HG02870 (cell line): ENCODE measurements at regions not wholly inside any gene's neighbourhood (a gene's known extent, or its start where the extent isn't known, plus 50 kb on each side); places are given as distances from the start of the nearest gene placed in this dataset.
"Not testable (repeated sequence)": the region's sequence is repeated elsewhere in the genome, so short reads cannot be mapped to it uniquely, and the experiment has no call there.

ENCODE experiments used
- ATAC-seq: cut with Tn5 transposase; IDR thresholded peaks from one replicate; pipeline ENCODE4 v1.9.1; 2021; ENCODE audit warnings: mild to moderate bottlenecking, moderate library complexity; ENCODE audit not compliant: unreplicated experiment

DNA sequence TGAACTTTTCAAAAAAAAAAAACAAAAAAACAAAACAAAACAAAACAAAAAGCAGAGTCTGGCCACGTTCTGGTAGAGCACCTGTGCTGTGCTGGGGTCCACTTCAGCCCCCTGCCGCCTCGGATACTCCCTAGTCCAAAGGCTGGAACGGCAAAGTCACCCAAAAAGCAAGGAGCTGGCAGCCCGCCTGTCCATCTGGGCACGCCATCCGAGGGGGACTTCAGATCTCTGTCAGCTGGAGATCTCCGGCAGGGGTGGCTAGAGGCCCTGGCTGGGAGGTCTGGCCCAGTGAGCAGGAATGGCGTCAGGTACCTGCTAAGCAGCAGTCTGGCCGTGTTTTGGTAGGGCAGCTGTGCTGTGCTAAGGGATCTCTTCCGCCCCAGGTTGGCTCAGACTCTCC is 152.3 kb upstream of the ZNF516 start:
- ATAC-seq: no peak

DNA sequence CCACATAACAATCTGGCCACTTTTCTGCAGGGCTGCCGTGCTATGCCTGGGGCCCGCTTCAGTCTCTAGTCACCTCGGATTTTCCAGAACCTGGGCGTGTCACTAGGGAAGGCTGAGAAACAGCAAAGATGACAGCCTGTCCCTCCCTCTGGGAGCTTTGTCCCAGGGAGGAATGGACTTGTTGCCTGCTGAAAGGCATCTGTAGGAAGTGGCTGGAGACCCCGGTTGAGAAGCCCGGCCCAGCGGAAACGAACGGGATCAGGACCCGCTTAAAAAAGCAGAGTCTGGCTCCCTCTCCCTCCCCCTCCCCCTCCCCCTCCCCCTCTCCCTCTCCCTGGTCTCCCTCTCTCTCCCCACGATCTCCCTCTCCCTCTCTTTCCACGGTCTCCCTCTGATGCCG is 149.5 kb upstream of the ZNF516 start:
- no peak for ATAC-seq

DNA sequence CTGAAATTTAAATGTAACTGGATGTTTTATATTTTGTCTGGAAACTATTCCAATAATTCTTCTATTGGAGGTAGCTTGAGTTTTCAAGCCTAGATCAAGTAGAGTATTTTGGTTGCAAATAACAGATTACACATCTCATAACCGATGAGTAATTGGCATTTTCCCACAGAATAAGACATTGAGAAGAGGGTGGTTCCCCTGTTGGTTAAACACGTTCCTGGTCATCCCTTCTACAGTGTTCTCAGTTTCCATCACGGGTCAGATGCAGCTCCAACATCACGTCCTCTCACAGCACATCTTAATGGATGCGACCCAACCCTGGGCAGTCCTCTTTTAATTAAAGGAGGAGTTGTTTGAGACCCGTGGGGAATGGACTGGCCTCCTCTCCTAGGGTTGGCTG is 149.0 kb upstream of the ZNF516 start:
- no peak for ATAC-seq

DNA sequence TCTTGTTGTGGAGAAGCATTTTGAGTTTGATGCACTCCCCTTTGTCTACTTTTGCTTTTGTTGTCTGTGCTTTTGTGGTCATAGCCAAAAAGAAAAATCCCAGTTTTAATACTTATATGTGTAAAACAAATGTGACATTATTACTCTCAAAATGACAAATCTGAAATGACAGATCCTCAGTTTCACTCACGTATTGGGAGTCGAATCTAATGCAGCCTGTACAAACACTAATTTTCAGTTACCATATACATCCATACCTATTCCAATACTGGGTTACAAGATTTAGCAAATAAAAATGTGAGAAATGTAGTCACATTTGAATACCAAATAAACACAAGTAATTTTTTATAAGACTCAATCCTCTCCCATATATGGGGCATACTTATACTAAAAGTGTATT is 148.2 kb upstream of the ZNF516 start:
- ATAC-seq: no peak

DNA sequence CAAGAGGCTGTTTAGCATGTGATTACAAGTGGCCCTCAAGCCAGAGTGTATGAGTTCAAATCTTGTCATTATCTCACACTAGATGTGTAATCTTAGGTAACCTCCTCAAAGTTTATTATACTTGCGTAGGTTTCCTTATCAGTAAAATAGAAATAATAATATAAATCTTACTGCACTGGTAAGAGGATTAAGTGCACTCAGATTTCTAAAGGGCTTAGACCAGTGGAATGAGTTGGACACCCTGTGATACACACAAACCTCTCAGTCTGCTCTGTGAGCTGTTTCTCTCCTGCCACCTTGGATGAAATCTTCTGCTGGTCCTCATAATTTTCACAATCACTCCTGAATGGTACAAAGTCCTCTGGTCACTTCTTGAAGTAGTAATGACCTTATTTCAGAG is 145.4 kb upstream of the ZNF516 start:
- ATAC-seq: no peak

DNA sequence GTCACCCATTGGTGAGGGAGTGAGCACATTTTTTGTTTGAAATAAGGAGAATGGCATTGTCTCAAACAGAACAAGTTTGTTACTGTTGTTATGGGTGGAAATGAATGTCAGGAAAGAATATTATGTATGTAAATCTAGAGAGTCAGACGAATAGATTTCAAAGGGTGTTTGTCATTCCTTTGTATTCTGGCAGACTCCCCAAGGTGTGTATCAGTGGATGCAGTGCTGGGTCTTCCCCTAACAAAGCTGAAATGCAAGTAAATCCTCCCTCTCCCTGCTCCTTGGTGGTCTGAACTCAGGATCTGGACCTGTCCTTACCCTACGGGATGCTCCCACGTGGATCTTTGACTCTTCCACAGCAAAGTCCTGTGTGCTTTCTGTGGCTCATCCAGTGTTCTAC is 139.5 kb upstream of the ZNF516 start:
- ATAC-seq: no peak

DNA sequence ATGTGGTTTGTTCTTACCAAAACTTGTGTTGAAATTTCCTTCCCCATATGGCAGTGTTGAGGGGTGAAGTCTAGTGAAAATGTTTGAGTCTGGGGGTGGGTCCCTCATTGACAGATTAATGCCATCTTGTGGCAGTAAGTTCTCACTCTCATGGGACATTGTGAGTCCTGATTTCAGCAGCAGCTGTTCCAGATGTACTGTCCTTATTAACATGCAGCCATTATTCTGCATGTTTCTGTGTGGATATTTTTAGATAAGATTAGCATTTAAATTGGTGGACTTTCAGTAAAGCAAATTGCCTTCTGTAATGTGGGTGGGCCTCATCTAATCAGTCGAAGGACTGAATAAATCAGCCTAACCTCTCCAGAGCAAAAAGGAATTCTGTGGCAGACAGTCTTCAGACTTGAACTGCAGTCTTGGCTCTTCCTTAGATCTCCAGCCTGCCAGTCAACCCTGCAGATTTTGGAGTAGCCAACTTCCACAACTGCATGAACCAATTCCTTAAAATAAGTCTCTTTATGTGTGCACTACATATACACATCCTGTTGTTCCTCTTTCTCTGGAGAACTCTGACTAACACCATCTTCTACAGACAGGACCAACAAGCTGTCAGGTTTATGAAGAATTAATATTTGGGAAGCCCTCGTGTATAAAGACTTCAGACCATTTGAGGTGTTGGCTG is 138.7 kb upstream of the ZNF516 start:
- no peak for ATAC-seq

DNA sequence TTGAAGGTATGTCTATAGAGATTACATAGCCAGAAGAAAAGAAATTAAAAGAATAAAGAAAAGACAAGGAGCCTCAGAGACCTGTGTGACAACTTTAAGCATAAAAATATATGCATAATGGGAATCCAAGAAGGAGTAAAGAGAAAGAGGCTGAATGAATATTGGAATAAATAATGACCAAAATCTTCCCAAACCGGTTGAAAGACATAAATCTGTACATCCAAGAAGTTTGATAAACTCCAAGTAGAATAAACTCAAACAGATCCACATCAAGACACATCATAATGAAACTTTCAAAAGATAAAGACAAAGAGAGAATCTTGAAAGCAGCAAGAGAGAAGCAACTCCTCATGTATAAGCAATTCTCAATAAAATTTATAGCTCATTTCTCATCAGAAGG is 132.4 kb upstream of the ZNF516 start:
- no peak for ATAC-seq

DNA sequence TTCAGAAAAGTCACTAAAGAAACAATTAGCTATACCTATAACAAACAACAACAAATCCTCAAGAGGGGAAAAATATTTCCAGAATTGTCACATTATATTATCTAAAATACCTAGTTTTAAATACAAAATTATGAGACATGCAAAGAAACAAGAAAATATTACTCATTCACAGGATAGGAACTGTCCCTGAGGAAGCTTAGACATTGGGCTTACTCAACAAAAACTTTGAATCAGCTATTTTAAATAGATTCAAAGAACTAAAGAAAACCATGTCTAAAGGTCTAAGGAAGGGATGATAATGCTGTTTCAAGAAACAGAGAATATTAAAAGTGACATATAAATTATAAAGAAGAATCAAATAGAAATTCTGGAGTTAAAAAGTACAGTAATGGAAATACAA is 131.9 kb upstream of the ZNF516 start:
- ATAC-seq: no peak

DNA sequence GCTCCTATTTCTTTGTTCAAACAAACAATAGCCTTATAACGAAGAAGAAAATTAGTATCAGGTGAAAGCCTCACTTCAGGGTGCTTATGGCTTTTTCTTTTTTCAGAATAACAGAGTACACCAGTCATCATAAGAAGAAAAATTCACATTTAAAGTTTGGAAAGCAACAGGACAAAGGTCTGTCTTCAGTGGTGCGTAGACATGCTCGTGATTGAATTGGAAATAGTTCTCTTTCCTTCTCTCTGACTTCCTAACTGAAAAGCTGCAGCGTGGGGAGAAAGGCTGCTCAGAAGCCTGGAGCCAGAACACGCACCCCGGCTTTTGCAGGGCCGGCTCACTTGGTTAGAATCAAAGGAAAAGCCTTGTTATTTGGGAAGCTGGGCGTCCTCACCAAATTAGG is 127.6 kb upstream of the ZNF516 start:
- ATAC-seq: no peak

DNA sequence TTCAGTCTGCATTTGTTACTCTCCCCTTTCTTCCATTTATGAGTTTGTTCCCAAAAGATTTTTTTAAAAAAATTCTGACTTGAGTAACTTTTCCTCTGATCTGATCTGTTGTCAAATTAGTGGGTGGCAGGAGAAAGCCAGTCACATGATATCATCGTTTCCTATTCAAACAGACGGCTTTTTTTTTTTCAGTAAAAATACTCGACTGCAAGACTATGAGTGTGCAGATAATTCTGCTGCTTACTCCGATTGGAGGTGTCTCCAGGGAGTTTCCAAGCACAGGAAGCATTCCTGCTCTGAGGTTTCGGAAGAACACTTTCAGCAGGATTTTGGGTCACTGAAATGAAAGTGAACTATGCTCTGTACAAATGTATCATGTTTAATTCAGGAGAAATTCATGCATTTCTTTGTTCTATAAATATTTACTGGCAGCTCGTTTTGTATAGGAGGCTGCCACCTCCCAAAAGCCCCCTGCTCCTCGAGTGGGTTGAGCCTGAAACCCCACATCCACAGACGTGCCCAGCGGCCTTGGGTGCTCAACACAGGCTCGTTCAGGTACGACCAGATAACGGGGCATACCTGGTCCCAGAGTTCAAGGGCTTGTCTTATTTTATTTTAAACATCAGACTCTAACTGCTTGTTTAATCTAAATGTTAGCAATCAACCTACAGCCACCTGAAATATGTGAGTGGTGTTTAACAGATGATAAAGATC is 126.9 kb upstream of the ZNF516 start:
- no peak for ATAC-seq

DNA sequence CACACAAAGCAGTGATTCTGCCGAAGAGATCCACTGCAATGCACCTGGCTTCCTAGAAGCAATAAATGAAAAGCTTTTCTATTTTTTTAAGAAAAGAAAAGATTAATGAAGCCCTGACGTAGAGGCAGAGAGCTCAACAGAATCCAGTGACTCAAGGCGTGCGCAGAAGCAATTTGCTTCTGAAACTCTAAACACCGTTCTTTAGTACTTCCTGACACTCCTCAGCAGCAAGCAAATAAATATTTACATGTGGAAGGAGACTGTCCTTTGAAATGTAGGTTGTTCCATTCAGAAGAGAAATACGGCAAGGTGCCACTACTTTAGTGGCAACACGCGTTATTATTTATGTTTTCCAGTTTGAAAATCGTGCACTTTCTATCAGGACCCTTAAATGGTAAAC is 126.2 kb upstream of the ZNF516 start:
- no peak for ATAC-seq

DNA sequence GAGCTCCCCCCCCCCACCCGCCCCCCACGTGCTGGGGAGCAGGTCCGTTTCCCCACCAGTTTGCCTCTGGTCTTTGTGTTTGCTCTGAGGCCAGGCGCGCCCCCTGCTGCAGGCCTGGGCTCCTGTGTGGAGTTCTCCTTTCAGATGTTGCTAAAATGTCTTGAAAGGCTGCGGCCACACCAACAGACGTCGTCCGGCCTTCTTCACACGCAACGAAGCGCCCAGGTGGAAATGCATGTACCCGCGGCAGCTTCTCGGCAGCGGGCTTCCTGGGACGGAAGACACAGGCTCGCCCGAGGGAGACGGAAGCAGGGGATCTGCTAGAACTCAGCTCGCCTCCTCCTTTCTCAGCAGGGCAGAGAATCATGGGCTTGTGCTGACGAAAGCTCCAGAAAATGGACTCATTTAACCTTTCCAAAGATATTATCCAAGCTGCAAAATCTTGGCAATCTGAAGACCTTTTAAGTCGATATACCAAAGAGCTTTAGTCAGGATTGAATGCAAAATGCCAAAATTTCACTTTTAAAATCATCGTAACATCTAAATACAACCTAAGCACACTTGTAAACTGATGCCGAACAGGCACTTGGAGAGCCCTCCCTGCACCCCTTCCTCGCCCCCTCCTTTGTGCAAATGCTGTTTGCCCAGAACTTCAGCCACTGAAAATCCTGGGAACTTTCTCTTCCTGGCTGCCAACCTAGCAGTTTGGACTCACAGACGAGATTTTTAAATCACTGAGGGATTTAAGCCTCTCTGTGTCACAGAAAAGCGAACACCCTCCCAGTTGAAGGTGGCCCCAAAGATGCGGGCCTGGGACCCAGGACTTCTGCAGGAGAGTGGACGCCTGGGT is 125.5 kb upstream of the ZNF516 start:
- ATAC-seq: peak; percentile 83

DNA sequence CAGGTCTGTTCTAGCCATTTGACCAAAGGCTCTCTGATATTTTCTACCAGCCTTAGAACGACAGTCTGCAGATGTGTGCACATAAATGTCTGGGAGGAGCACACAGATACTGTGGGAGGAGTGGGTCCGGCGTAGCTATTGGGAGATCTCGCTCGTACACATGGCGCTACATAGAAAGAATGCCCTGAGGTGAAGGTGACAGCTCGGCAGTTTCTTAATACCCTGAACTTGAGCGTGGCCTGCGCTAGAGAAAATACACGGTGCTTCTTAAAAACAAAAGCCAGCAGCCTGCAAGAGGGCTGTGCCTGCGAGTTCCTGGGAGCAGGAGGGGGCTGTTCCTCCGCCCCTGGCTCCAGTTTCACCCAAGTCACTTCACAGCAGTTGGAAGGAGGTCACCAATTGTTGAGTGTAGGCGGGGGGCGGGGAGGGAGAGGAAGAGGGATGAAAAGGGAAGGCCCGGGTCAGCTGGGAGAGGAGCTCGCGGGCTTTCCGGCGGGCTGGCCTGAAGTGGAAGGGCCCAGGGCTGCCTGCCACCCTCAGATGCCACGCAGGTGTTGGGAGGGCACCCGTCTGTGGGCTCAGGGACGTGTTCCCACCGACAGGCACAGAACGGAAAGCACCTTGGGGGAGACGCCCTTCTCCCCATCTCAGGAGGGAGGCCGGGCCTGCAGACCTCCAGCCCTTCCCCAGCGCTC is 124.7 kb upstream of the ZNF516 start:
- peak; percentile 18 for ATAC-seq

DNA sequence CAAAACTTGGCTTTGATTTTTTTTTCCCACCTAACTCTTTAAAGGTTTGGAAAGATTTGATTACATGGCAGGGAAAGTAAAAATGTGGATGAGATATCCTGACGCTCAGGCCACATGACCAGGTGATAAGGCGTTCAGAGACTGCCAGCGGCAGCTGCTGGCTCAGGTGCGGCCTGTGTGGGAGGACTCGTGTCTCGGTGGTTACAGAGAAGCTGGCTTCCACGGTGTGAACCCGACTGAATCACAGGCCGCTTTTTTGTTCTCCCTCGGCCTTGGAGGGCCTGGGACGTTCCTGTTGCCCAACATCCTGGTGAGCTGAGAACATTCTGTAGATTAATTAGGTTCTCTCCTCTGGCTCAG is 124.2 kb upstream of the ZNF516 start:
- ATAC-seq: no peak

DNA sequence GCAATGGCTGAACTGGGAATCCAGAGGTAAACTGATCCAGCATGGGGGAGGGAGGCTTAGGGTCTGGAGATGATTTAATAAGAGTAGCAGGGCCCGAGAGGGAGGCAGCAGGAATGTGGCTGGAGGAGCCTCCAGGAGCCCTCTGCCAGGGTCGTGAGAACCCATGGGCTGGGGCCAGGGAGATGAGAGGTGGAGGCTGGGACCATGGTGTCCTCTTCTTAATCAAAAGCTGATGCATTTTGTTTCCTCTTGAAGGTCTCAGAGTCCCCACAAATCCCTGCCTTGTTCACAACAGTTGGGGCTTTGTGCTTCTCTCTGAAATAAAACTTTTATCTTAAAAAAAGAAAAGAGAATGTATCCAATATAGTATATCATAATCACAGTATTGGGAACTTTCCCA is 123.7 kb upstream of the ZNF516 start:
- no peak for ATAC-seq

DNA sequence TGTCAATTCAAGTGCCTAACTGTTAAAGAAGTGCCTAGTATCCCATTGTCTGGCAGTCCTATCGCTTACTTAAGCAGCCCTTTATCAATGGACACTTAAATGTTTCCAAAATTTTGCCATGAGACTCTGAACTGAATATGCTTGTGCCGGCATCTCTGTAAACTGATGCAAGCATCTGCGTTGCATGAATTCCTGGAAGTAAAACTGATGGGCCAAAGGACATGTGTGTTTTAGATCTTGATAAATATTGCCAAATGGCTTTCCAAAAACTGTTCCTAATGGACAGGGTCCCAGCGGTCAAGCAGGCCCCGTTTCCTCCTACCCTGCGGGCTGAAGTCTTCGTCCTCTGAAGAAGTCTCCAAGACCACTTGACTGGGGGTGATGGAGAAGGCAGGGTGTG is 121.3 kb upstream of the ZNF516 start:
- ATAC-seq: no peak

DNA sequence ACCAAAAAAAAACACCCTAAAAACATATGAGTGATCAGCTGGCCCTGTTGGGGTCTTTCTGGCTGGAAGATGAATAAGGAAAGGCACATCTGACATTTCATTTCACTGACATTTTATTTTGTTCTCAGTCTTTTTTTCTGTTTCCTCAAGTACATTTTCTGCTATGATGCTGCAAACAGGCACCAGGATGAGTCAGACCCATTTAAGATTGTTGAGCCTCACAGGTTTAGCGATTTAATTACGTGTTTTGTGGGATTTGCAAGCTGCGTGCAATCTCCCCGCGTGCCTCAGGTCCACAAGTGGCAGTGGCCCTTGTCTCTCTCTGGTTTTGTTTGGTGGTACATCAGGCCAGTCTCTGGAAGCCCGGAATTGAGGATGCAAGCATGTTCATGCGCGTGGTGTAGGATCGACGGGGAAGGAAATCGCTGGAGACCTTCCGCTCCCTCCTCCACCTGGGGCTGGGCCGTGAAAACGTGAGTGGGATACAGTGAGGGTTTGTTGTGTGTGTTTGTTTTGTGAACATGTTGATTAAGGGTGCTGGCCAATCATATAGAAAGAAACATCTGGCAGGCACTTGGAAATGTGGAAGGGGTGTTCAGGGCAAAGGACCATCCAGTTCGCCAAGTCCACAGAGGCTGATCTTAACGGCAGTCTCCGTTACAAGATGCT is 120.2 kb upstream of the ZNF516 start:
- no peak for ATAC-seq

DNA sequence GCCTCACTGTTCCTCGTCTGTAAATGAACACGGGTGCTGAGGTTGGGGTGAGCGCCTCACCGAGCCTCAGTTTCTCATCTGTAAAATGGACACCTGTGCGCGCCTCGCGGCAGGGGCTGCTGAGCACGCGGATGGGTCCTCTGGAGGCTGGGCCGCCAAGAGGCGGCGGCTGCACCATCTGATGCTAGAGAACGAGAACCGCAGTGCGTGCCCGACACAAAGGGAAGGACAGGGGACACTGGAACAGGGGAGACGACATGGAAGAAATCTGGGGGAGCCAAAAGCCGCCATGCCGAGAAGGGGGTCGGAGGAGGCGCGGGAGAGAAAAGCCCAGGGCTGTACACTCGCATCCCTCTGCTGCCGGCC is 118.7 kb upstream of the ZNF516 start:
- no peak for ATAC-seq

DNA sequence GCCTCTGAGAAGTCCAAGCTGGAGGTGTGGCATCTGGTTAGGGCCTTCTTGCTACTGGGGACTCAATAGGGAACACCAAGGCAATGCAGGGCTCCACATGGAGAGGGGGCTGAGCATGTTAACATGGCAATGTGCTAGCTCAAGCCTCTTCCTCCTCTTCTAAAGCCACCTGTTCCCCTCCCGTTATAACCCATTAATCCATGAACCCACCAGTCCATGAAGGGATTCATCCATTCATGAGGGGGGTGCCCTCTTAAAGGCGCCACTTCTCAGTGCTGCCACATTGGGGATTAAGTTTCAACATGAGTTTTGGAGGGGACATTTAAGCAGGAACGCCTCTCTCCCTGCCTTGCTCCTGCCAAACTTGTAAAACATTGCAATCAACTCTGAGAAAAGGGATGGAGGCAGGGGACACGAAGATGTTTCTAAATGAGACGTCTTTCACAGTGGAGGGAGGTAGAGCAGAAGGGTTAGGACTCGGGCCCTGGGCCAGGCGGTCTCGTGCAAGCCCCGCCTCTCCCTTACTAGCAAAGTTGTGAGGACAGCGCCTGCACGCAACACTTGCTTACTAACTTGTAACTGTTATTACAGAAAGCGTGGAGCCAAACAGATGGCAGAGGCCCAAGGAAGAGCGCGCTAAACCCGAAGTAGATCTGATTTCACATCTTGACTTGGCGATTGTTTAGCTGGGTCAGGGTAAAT is 118.2 kb upstream of the ZNF516 start:
- no peak for ATAC-seq

DNA sequence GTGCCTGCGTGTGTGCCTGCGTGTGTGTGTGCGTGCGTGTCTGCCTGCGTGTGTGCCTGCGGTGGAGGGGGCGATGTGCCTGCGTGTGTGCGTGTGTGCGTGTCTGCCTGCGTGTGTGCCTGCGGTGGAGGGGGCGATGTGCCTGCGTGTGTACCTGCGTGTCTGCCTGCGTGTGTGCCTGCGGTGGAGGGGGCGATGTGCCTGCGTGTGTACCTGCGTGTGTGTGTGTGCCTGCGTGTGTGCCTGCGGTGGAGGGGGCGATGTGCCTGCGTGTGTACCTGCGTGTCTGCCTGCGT is 116.7 kb upstream of the ZNF516 start:
- not testable (repeated sequence) for ATAC-seq
